Erythroblast (primary cell): ENCODE measurements at regions not wholly inside any gene's neighbourhood (a gene's known extent, or its start where the extent isn't known, plus 50 kb on each side); places are given as distances from the start of the nearest gene placed in this dataset.
A peak's percentile ranks its signal among the peaks of the same experiment; 100 is the strongest.

ENCODE experiments used
- DNase-seq, 2 experiments: peaks; one replicate each; lab custom pipeline; 2025; lab: John Stamatoyannopoulos, UW
- GATA1 ChIP-seq: IDR thresholded peaks from 2 replicates; pipeline ENCODE4 v1.6.1; 2011; ENCODE audit warnings: low read depth, mild to moderate bottlenecking, control low read depth, low read length, moderate library complexity
- POLR2A ChIP-seq: IDR thresholded peaks from 2 replicates; pipeline ENCODE4 v1.6.1; 2011; ENCODE audit warnings: mild to moderate bottlenecking, low read length

GRCh38 chrY:12981074-12981473 is 76.4 kb downstream of the DDX3Y start:
- TF ChIP-seq POLR2A (no peak), GATA1 (no peak)
- DNase-seq, result peak in 1 of 2 experiments; percentile 0

- TF ChIP-seq POLR2A, result no peak
- TF ChIP-seq GATA1, result no peak
- DNase-seq, result no peak
Observed at GRCh38 chrY:12982249-12982829, 77.7 kb downstream of the DDX3Y start.

GRCh38 chrY:12984637-12985344 is 80.1 kb downstream of the DDX3Y start:
- DNase-seq, result no peak
- TF ChIP-seq POLR2A (no peak), GATA1 (no peak)

GRCh38 chrY:13017493-13017892 is 112.8 kb downstream of the DDX3Y start:
- TF ChIP-seq GATA1, result no peak
- TF ChIP-seq POLR2A, result no peak

GRCh38 chrY:13019486-13019885 is 114.8 kb downstream of the DDX3Y start:
- DNase-seq, result no peak
- no peak for TF ChIP-seq POLR2A
- TF ChIP-seq GATA1, result no peak

More at GRCh38 chrY:13017493-13017892, 112.8 kb downstream of the DDX3Y start:
- no peak for DNase-seq

- TF ChIP-seq POLR2A (no peak), GATA1 (no peak)
- DNase-seq, result no peak
Observed at GRCh38 chrY:13020839-13021238, 116.2 kb downstream of the DDX3Y start.

GRCh38 chrY:13023607-13024006 is 118.9 kb downstream of the DDX3Y start:
- TF ChIP-seq POLR2A, result no peak
- TF ChIP-seq GATA1, result no peak
- DNase-seq, result no peak

- no peak for TF ChIP-seq GATA1
- no peak for TF ChIP-seq POLR2A
- DNase-seq, result no peak
Observed at GRCh38 chrY:13024447-13024846, 119.8 kb downstream of the DDX3Y start.

GRCh38 chrY:13026906-13027305 is 122.2 kb downstream of the DDX3Y start:
- TF ChIP-seq POLR2A (no peak), GATA1 (no peak)
- DNase-seq, result no peak

- TF ChIP-seq POLR2A (no peak), GATA1 (no peak)
- no peak for DNase-seq
Observed at GRCh38 chrY:13040232-13040631, 135.6 kb downstream of the DDX3Y start.

- DNase-seq, result no peak
- TF ChIP-seq POLR2A (no peak), GATA1 (no peak)
Observed at GRCh38 chrY:13053501-13053900, 148.8 kb downstream of the DDX3Y start.

GRCh38 chrY:13066372-13066771 is 161.7 kb downstream of the DDX3Y start:
- DNase-seq, result no peak
- TF ChIP-seq POLR2A, result no peak
- TF ChIP-seq GATA1, result no peak

GRCh38 chrY:13068696-13069095 is 164.0 kb downstream of the DDX3Y start:
- no peak for DNase-seq
- TF ChIP-seq GATA1 (no peak), POLR2A (no peak)

GRCh38 chrY:13069111-13069510 is 164.4 kb downstream of the DDX3Y start:
- TF ChIP-seq GATA1, result no peak
- no peak for TF ChIP-seq POLR2A
- DNase-seq, result no peak

GRCh38 chrY:13082748-13083147 is 178.1 kb downstream of the DDX3Y start:
- no peak for TF ChIP-seq POLR2A
- TF ChIP-seq GATA1, result no peak
- no peak for DNase-seq
